ENCODE measurements at regions not wholly inside any gene's neighbourhood (a gene's known extent, or its start where the extent isn't known, plus 50 kb on each side); places are given as distances from the start of the nearest gene placed in this dataset.
A peak's percentile ranks its signal among the peaks of the same experiment; 100 is the strongest.

DNA sequence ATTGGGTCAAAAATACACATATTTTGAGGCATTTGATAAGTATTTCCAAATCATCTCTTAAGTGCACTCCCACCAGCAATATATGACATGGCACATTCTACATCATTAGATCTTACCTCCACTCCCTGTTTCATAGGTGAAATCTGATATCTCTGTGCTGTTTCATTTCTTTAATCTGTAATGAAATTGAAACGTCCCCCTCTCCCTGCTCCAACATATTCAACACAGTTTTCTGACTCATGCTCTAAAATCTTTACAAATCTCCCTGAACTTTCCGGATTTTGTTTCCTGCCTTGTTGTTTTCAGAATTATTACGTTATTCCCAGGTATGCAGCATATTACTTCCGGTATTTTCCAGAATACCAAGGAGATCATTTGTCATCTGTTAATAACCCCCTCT, 66.1 kb upstream of the AKT3 start:
- TF ChIP-seq, protein P1, sequence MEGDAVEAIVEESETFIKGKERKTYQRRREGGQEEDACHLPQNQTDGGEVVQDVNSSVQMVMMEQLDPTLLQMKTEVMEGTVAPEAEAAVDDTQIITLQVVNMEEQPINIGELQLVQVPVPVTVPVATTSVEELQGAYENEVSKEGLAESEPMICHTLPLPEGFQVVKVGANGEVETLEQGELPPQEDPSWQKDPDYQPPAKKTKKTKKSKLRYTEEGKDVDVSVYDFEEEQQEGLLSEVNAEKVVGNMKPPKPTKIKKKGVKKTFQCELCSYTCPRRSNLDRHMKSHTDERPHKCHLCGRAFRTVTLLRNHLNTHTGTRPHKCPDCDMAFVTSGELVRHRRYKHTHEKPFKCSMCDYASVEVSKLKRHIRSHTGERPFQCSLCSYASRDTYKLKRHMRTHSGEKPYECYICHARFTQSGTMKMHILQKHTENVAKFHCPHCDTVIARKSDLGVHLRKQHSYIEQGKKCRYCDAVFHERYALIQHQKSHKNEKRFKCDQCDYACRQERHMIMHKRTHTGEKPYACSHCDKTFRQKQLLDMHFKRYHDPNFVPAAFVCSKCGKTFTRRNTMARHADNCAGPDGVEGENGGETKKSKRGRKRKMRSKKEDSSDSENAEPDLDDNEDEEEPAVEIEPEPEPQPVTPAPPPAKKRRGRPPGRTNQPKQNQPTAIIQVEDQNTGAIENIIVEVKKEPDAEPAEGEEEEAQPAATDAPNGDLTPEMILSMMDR (conservative IDR thresholded peaks at IDR 0.05; ENCODE audit: low read depth, low read length) = no peak
- no peak for DNase-seq (ENCODE audit: low read depth)
- H3K4me3 ChIP-seq (ENCODE audit: low read length) = peak overlapping the region; percentile 55

- no peak for DNase-seq (ENCODE audit: low read depth)
- no peak overlapping the region for H3K4me3 ChIP-seq (ENCODE audit: low read length)
- TF ChIP-seq, protein P1 (conservative IDR thresholded peaks at IDR 0.05; ENCODE audit: low read depth, low read length) = no peak
Observed at GRCh38 chr1:243912347-243912746, 62.3 kb upstream of the AKT3 start.

DNA sequence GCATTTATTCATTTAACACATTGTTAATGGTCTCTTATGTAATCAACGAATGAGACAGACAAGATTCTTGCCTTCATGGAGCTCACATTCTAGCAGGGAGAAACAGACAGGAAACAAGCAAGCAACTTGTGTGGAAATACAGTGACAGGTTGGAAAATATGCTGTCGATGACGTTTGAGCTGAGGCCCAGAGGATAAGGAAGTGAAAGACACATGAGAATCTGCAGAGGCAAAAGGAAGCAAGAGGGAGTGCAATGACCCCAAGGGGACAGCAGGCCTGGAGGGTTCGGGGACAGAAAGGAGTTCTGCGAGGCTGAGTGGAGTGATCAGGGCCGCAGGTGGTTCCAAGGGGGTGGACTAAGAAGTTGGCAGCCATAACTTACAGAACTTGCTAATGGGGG, 60.6 kb upstream of the AKT3 start:
- no peak for DNase-seq (ENCODE audit: low read depth)
- TF ChIP-seq, protein P1 (conservative IDR thresholded peaks at IDR 0.05; ENCODE audit: low read depth, low read length) = no peak
- no peak overlapping the region for H3K4me3 ChIP-seq (ENCODE audit: low read length)

GRCh38 chr1:243903895-243904294, 53.9 kb upstream of the AKT3 start:
- TF ChIP-seq, protein P1 (conservative IDR thresholded peaks at IDR 0.05; ENCODE audit: low read depth, low read length) = no peak
- DNase-seq (ENCODE audit: low read depth) = no peak
- H3K4me3 ChIP-seq (ENCODE audit: low read length) = no peak overlapping the region

DNA sequence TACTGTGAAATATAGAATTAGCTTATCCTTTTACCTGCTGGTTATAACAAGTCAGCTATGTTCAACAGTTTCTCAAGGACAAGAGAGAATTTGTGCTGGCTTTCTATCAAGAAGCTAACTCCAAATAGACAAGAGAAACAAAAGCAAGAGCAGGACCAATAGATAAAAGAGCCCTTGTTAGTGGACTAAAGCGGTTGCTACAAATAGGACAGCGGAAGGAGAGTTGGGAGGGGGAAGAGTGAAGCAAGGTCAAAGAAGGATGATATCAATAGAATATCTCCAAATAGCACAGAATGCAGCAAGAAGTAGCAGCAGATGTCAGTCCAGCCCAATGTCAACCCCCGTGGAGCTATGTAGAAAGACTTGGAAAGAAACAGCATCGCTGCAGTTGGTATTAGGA, 53.0 kb upstream of the AKT3 start:
- TF ChIP-seq, protein P1 (conservative IDR thresholded peaks at IDR 0.05; ENCODE audit: low read depth, low read length) = no peak
- H3K4me3 ChIP-seq (ENCODE audit: low read length) = no peak overlapping the region
- no peak for DNase-seq (ENCODE audit: low read depth)

DNA sequence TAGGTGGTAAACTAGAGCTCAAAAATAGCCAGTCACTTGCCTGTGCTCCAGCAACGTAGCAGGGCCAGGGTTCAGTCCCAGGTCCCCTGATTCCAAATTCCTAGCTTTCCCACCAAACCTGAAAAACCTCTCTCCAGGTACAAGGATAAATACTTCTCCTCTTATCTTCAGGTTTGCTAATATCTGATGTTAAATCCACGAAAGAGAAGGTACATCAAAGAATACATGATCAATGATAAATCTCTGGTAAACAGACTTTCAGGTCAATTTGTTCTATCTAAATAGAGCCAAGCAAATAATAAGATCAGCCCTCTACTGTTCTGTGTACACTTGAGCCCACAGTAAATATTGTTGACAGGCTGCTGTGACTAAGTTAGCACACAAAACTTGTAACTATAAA, 52.1 kb upstream of the AKT3 start:
- no peak for DNase-seq (ENCODE audit: low read depth)
- H3K4me3 ChIP-seq (ENCODE audit: low read length) = no peak overlapping the region
- TF ChIP-seq, protein P1 (conservative IDR thresholded peaks at IDR 0.05; ENCODE audit: low read depth, low read length) = no peak

All from retinal pigment epithelial cell (primary cell).